Ovary (tissue), 7 donors: ENCODE measurements at regions not wholly inside any gene's neighbourhood (a gene's known extent, or its start where the extent isn't known, plus 50 kb on each side); places are given as distances from the start of the nearest gene placed in this dataset.

Experiments
- DNase-seq, 5 donors: peaks; one replicate each; pipeline ENCODE4 v3.0.0-alpha.2; 2019 to 2020
- H3K27ac ChIP-seq, 2 donors: fragments of 200-600 bp; one replicate each; pipeline versions ENCODE4 v1.5.1 to v1.8.0; 2019 to 2022
- H3K27me3 ChIP-seq: fragments of 200-600 bp; one replicate; pipeline ENCODE4 v1.8.0; 2022
- H3K36me3 ChIP-seq: fragments of 200-600 bp; sonication (generic); one replicate; pipeline ENCODE4 v1.5.1; 2019
- H3K4me1 ChIP-seq: one replicate; pipeline ENCODE4 v1.8.1; 2013; ENCODE audit warnings: mild to moderate bottlenecking, moderate library complexity; ENCODE audit not compliant: insufficient read depth
- H3K4me3 ChIP-seq: fragments of 200-600 bp; sonication (generic); one replicate; pipeline ENCODE4 v1.5.1; 2017
- H3K9me3 ChIP-seq, 2 donors: fragments of 200-600 bp in 1 of 2; sonication (generic) in 1 of 2; one replicate each; pipeline versions ENCODE4 v1.5.1 to v1.8.1; 2013 to 2019; ENCODE audit warnings: mild to moderate bottlenecking in 1 of 2, moderate library complexity in 1 of 2
- CTCF ChIP-seq, 3 donors: fragments of 450-650 bp in 2 of 3; fragments of 200-600 bp in 1 of 3; IDR thresholded peaks; one replicate each; pipeline versions ENCODE4 v1.5.1 to v1.8.0; 2016 to 2022; ENCODE audit warnings: antibody characterized with exemption in 3 of 3, mild to moderate bottlenecking in 1 of 3
- EP300 ChIP-seq: sonication (generic); formaldehyde crosslinking; IDR thresholded peaks from one replicate; pipeline ENCODE4 v1.6.1; 2017; ENCODE audit warnings: antibody characterized with exemption
- POLR2A ChIP-seq: fragments of 450-650 bp; IDR thresholded peaks from one replicate; pipeline ENCODE4 v1.6.1; 2017; ENCODE audit warnings: antibody characterized with exemption, mild to moderate bottlenecking, moderate library complexity
- WGBS, 3 donors: extraction: QIAGEN DNeasy Blood & Tissue Kit in 1 of 3; methylation state at CpG; one replicate each; pipeline versions ENCODE4 v1.1.5 to v1.1.7; 2013 to 2017; 5-methylcytosine and 5-hydroxymethylcytosine counted together
- intact Hi-C, 4 donors: fragments of 100-400 bp; cut with DNase I; formaldehyde crosslinking; loops; one replicate each; pipeline versions ENCODE4 v1.11.0 to v1.15.1; 2022 to 2023
- donor health status: DM: no; HTN: no; CAD: no; lungs with moderate emphysema.
- donor health status: DM: no; HTN: no; CAD: no.
- donor health status: Bipolar disorder and iron deficiency.
- donor health status: DM: no; HTN: no; CAD: no.
- donor health status: DM: yes; HTN: yes; CAD: no.

GRCh38 chr1:243924588-243925349, 74.7 kb upstream of the AKT3 start:
- TF ChIP-seq EP300 (no peak), CTCF (IDR thresholded peaks at IDR 0.05) (no peak), POLR2A (no peak)
- Histone ChIP-seq H3K4me3 (no peak overlapping the region), H3K27ac (no peak overlapping the region), H3K4me1 (no peaks in the 10 kb centered on the region), H3K9me3 (no peaks in the 10 kb centered on the region), H3K36me3 (no peaks in the 10 kb centered on the region), H3K27me3 (no peaks in the 10 kb centered on the region)
- intact Hi-C loops: loop anchor here in 1 of 4 donors (10.0 kb wide), 1 partner anchor 230 kb away; no protein-coding TSS in a partner anchor
- WGBS, 3 donors: 50 to 56% (median 52%) methylated on average over 11 of the region's 11 CpGs
- DNase-seq: no peak

- H3K27ac ChIP-seq: no peak overlapping the region
- no peak overlapping the region for H3K4me3 ChIP-seq
- TF ChIP-seq CTCF (IDR thresholded peaks at IDR 0.05) (no peak), POLR2A (no peak)
- H3K9me3 ChIP-seq: no peaks in the 10 kb centered on the region
- no peaks in the 10 kb centered on the region for H3K36me3 ChIP-seq
- H3K27me3 ChIP-seq: no peaks in the 10 kb centered on the region
- no peaks in the 10 kb centered on the region for H3K4me1 ChIP-seq
- WGBS, 3 donors: 69 to 84% (median 70%) methylated on average over 3 of the region's 3 CpGs
- DNase-seq: no peak
- intact Hi-C loops: loop anchor here in 1 of 4 donors (10.0 kb wide), 1 partner anchor 231 kb away; no protein-coding TSS in a partner anchor
Measured at GRCh38 chr1:243924188-243924587, 74.1 kb upstream of the AKT3 start.

GRCh38 chr1:243923292-243924171, 73.5 kb upstream of the AKT3 start:
- no peak overlapping the region for H3K27ac ChIP-seq
- H3K9me3 ChIP-seq: no peaks in the 10 kb centered on the region
- H3K4me1 ChIP-seq: no peaks in the 10 kb centered on the region
- no peak for DNase-seq
- intact Hi-C loops: loop anchor here in 1 of 4 donors (10.0 kb wide), 1 partner anchor 231 kb away; no protein-coding TSS in a partner anchor
- H3K36me3 ChIP-seq: no peaks in the 10 kb centered on the region
- no peaks in the 10 kb centered on the region for H3K27me3 ChIP-seq
- TF ChIP-seq EP300 (no peak), POLR2A (no peak), CTCF (IDR thresholded peaks at IDR 0.05) (no peak)
- WGBS, 3 donors: 86 to 89% (median 88%) methylated on average over 13 of the region's 13 CpGs
- H3K4me3 ChIP-seq: no peak overlapping the region

- intact Hi-C loops: loop anchor here in 1 of 4 donors (10.0 kb wide), 1 partner anchor 234 kb away; no protein-coding TSS in a partner anchor
- DNase-seq: no peak
- WGBS, 3 donors: 3 to 9% (median 3%) methylated on average over 1 of the region's 1 CpG
- Histone ChIP-seq H3K27me3 (no peaks in the 10 kb centered on the region), H3K27ac (no peak overlapping the region), H3K4me1 (peaks cover 2% of the 10 kb centered on the region), H3K36me3 (no peaks in the 10 kb centered on the region), H3K9me3 (no peaks in the 10 kb centered on the region), H3K4me3 (no peak overlapping the region)
- TF ChIP-seq CTCF (IDR thresholded peaks at IDR 0.05) (no peak), EP300 (no peak), POLR2A (no peak)
Measured at GRCh38 chr1:243921111-243921510, 71.1 kb upstream of the AKT3 start.
